Inflammatory macrophage (primary cell): ENCODE measurements at regions not wholly inside any gene's neighbourhood (a gene's known extent, or its start where the extent isn't known, plus 50 kb on each side); places are given as distances from the start of the nearest gene placed in this dataset.
"Not testable (repeated sequence)": the region's sequence is repeated elsewhere in the genome, so short reads cannot be mapped to it uniquely, and the experiment has no call there.

Source experiments
- DNase-seq, 2 donors: peaks; one replicate each; pipeline ENCODE4 v3.0.0-alpha.2; 2020 to 2022

DNA sequence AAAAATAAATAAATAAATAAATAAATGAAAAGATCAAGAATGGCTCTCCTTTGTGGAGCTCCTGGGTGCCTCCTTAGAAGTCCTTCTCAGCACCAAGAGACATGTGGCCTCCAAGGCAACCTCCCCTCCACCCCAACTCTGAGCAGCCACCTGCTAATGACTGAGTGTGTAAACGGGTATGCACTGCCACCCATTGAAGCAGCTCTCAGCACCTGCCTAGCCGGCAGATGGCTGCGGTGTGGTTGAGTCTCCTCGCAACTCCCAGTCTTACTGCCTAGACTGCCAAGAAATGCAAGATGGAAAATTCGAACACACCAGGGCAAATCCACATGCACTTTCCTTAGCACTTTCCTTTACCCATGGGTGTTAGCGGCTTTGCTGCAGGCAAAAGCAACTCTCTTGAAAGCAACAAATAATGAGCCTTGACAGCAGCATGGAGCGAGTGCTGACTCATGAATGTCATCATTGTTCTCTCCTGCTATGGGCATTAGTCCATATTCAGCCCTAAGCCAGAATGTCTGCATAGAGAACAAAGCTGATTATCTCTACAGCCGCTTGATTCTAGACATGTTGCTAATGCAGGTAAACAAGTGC is 913.9 kb upstream of the AUTS2 start:
- no peak for DNase-seq

DNA sequence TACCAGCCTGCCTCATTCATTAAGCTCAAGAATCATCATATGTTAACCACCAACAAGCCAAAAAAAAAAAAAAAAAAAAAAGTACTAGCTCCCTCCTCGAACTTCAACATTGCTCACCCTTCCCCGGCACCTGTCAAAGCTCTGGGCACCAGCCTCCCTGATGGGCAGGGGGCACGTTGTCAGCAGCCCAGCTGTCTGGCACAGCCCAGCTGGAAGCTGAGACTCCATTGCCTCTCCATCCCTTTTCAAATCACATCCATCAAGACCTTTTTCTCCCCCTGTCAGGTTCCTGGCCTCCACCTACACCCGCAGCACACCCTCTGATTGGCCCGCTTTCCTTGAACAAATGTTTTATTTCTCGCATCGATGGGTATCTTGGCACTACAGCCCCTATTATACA is 913.3 kb upstream of the AUTS2 start:
- DNase-seq = no peak

DNA sequence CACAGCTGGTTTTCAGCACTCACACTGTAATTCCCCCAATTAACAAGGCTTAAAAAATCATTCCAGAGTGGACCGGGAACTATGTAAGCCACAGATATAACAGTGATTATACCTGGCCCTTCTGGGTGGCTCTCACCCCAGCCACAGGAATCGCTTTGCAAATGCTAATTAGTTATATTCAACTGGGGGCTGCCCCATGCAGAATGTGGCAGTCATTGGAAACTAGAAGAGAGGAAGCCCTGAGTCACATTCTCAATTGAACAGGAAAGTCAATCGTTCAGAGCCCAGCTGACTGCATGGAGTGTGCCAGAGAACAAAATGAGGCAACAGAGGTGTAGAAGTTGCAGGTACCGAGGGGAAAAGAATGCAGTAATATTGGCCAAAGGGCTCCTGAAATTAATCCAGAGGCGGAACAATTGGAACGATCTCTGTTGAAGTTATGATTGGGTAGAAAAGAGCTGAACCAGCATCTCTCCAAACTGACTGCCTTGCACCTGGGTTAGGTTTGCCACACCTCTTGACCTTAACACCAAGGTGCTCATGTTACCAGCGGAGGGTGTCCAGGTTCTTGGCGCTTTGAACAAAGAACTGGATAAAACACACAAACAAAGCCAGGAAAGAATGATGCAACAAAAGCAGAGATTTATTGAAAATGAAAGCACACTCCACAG is 909.7 kb upstream of the AUTS2 start:
- no peak for DNase-seq

DNA sequence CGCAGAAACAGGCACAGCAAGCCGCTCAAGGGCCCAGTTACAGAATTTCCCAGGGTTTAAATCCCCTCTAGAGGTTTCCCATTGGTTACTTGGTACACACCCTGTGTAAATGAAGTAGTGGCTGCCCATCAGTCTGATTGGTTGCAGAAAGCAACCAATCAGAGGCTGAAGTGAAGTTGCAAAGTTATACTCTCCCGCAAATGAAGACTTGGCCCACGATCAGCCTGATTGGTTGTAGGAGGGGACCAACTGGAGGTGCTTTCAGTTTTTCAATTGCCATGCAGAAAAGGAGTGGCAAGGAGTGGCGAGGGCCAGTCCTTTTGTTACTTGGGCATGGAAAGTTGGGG is 909.2 kb upstream of the AUTS2 start:
- DNase-seq = no peak

DNA sequence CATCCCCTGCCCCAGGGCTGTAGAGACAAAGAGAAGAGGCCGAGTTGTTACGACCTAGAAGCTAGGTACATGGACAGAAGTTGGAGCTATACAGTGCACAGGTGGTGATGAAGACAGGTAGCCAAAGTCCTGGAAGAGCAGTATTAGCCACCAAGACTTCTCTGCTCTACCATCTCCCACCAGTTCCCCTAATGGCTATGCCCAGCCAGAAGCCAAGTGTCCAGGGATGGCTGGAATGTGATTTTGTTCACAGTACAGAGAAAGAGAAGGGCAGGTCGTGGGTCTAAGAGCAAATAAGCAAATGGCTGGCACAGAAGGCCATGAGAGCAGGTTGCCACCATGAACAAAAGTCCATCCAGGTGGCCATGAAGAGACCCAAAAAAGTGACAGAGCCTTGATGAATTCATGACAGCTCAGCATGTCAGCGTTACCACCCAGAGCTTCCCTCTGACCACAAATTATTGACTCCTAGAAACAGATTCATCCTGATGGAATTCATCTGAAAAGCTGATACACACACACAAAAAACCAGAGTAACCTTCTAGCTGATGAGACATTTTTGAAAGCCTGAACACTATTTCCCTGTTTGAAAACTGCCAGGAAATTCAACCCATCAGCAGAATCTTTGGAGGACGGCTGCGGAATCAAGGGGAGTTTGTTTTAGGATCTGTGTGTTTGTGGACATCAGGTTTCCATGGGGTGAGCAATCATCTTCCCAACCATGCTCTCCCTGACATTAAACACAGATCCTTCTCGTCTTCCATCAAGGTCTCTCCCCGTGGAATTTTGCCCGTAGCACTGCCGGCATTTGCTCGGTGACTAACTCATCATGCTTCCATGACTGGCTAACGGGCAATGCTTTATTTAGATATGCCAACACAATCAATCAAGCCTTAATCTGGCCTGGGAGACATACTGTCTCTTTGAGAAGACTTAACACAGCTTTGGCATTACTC is 906.7 kb upstream of the AUTS2 start:
- no peak for DNase-seq

DNA sequence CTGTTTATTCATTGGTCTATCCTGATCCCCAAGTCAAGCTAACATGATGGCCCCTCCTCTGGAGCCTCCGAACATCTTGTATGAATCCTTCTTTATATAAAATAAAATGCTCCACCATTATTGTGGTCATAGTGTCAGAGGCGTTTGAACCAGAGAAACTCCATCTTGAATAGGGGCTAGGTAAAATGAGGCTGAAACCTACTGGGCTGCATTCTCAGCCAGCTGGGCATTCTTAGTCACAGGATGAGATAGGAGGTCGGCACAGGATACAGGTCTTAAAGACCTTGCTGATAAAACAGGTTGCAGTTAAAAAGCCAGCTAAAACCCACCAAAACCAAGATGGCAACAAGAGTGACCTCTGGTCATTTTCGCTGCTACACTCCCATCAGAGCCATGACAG is 905.8 kb upstream of the AUTS2 start:
- no peak for DNase-seq

DNA sequence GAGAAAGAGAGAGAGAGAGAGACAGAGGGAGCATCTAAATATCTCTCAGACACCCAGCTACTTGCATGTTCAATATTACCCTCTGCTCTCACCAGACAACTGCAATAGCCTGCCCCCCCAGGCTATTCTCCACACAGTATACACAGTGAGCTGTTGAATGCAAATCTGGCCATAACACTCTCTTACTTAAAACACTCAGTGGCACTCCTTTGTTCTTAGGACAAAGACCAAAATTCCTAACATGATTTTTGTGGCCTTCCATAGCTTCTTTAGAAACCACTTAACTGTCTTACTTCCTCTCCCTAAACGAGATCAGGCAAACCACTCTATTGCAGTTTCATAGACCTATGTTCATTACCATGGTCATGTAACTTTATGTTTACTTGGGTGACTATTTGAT is 903.6 kb upstream of the AUTS2 start:
- DNase-seq = no peak

DNA sequence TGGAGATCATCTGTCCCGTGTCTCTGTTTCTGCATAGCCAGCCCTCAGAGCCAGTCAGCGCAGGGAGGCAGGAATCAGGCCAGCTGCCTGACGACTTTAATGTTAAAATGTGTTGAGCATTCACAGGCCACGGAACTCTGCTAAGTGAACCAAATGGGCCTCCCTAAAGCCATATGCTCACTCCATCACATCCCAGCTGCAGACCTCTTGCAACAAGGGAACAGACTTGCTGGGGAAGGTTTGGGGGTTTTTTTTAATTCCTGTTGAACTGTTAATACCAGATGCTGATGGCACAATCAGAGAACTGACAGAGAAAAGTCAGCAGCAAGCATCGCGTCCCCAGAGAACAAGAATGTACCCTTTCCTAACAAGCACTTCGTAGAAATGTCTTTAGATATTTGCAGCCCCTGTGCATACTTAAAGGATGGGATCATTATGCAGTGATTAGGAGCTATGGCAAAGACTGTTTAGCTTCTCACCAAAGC is 900.4 kb upstream of the AUTS2 start:
- no peak for DNase-seq

DNA sequence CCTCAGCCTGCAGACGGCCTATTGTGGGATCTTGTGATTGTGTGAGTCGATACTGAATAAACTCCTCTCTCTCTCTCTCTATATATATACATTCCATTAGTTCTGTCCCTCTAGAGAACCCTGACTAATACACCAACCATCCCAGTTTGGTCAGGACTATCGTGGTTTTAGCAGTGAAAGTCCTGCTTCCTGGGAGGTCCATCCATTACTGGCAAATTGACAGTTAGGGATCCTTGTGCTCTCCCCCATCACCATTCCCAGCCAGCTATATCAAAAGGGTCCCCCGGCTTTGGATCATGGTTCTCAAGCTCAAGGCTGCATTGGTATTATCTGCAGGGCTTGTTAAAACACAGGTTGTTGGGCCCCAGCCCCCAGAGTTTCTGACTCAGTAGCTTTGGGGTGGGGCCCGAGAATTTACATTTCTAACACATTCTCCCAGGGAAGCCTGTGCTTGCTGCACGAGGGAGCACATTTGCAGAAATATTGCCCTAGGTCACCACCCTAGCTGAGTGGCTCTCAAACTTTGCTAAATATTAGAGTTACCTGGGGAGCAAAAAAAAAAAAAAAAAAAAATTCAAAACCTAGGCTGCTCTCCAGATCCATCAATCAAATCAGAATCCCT is 899.1 kb upstream of the AUTS2 start:
- DNase-seq = no peak

DNA sequence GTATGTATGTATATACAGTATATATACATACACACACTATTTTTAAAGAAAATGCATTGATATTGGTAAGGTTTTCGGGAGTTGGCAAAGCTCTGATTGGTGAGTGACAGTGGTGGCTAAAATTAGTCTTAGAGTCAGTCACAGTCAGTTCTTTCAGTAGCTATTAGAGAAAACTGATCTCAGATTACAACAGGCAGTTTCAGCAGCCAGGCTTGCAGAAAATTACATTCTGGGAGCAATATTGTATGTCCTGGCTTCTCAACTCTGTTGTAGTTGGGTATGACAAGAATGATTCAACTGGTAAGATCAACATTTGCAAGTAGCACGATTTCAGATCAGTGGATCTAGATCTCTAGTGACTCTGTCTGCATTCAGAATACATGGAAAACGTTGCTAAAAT is 897.9 kb upstream of the AUTS2 start:
- no peak for DNase-seq

DNA sequence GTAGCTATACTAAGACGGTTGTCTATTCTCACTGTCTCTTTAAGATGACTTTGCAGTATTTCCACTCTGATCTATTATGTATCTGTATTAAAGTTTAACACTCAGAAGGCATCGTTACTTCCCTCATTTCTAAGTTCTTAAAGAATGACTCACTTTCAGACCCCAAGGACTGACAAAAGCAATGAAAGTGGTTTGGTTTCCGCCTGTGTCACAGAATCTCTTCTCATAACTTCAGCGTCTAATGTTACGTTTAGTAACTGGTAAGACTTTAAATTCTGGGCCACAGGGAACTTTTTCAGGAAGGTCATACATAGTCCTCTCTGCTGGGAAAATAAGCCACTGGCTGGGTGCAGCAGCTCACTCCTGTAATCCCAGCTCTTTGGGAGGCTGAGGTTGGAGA is 892.0 kb upstream of the AUTS2 start:
- no peak for DNase-seq

DNA sequence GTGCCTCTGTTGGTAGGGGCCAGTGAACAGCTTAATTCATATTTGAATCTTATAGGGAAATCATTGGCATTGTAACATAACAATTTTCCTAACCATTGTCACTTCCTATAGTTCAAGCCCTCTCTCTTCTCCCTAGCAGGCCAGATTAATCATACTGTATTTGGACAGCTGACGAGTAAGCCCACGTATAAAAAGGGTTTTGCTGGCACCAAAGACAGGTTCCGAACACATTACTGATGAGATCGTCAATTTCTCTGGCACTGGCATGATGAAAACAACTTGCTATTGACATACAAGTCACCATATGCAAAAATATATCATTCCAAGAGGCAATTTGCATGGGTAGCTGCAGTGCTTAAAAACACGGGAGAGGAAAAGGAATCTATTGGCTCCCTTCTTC is 891.1 kb upstream of the AUTS2 start:
- no peak for DNase-seq

DNA sequence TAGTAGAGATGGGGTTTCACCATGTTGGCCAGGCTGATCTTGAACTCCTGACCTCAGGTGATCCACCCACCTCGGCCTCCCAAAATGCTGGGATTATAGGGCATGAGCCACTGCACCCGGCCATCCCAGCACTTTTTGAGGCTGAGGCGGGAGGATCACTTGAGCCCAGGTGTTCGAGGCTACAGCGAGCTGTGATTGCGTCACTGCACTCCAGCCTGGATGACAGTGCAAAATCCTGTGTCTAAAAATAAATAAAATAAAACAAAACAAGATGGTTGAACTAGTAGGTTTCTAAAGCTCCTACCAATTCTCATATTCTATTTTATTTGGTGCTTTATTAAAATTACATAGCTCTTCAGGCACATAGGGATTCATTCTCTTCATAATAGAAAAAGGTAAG is 890.3 kb upstream of the AUTS2 start:
- no peak for DNase-seq

DNA sequence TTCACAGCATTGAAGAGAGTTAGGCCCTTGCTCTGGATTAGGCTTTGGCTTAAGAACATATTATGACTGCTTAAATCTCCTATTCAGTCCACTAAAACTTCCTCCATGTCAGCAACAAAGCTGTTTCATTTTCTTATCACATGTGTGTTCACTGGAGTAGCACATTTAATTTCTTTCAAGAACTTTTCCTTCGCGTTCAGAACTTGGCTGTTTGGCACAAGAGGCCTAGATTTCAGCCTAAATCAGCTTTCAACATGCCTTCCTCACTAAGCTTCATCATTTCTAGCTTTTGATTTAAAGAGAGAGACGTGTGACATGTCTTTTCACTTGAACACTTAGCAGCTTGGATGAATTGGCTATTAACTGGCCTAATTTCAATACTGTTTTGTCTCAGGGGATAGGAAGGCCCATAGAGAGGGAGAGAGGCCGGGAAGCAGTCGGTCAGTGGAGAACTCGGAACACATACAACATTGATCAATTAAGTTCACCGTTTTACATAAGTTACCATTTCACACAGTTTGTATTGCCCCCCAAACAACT is 885.2 kb upstream of the AUTS2 start:
- DNase-seq = no peak

DNA sequence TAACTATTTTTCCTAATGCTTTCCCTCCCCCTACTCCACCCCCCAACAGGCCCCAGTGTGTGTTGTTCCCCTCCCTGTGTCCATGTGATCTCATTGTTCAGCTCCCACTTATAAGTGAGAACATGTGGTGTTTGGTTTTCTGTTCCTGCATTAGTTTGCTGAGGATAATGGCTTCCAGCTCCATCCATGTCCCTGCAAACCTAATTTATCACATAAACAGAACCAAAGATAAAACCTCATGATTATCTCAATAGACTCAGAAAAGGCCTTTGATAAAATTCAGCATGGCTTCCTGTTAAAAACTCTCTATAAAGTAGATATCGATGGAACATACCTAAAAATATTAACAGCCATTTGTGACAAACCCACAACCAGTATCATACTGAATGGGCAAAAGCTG is 884.1 kb upstream of the AUTS2 start:
- not testable (repeated sequence) for DNase-seq

DNA sequence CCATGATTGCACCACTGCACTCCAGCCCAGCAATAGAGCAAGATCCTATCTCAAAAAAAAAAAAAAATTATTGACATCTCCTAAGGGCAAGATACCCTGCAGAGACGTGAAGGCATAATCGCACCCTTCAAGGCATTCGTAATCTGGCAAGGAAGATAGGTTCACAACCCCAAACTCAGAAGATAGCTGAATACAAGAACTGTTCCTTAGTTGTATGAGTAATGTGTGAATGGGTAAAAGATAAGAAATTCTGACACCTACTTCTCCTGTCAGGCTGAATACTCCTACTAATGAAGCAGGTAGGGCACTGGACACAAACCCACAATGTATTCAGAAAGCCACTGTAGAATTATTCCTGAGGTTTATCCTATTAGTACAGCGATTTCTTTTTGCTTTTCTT is 882.4 kb upstream of the AUTS2 start:
- DNase-seq = no peak

DNA sequence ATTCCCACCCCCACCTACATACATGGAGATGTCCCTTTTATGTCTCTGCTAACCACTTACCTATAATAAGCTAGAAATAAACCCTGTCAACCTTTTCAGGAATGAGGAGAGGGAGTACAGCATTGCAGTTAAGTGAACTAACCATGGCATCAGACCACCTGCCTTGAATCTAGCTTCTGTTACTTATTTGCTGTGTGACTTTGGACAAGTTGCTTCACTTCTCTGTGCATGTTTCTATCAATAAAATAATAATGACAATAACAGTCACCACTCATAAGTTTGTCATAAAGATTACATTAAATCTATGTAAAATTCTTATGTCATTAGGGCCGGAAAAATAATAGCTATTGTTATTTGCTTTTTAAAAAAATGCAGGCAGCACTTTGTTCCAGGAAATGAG is 881.1 kb upstream of the AUTS2 start:
- no peak for DNase-seq

DNA sequence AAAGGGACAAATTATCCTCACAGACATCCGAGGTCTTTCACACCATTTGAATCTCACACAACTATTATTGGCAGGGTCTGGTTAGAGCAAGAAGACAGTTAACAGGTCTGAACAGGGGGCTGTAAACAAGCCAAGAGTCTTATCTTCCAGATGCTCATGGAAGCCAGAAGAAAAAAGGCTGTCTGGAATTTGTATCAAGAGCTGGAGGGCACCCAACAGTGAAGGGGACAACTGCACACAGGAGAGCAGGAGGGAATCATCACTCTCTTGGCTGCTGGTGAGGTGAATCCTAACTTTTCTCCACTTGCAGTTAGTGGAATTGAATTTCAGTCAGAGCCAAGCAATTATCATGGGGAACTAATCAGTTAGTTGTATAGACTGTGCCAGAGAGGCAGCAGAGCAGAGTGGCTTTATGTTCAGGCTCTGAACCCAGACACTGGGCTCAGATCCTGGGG is 880.2 kb upstream of the AUTS2 start:
- no peak for DNase-seq

DNA sequence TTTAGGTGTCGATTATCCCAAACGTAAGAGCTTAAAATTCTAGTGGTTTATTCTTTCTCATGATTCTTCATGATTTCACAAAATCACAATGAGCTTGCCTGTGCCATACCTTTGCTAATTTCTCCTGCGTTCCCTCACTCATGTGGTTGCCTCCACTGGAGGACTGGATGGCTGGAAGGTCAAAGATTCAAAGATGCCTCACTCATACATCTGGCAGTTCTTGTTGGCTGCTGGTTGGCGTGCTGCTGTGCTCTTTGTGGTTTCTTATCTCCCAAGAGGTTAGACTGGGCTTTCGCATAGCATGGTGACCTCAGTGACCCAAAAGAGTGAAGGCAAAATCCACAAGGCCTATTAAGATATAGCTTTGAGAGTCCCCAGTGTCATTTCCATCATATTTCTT is 877.6 kb upstream of the AUTS2 start:
- DNase-seq = no peak

DNA sequence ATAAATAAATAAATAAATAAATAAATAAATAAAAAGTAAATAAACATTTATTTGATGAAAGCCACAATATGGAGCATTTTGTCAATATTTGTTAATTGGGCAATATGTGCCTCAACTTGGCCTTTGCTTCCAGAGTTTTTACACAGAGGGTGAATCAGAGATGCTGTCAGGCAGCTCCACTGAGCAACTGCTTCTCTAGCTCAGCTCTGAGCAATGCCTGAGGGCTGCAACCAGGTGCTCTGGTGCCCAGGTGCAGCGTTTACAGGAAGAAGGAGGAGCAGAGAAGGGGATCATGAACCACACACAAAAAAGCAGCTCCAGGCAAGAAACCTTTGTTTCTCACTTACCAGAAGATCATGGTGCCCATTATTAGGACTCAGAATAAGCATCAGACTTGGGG is 876.2 kb upstream of the AUTS2 start:
- no peak for DNase-seq

DNA sequence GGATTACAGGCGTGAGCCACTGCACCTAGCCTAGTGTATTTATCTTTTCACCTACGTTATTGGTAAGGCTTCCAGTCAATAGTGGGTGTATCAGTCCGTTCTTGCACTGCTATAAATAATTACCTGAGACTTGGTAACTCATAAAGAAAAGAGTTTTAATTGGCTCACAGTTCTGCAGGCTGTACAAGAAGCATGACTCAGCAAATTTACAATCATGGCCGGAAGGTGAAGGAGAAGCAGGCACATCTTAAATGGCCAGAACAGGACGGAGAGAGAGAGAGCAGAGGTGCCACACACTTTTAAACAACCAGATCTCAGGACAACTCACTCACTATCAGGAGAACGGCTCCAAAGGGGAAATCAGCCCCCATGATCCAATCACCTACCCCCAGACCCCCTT is 873.3 kb upstream of the AUTS2 start:
- DNase-seq = no peak

DNA sequence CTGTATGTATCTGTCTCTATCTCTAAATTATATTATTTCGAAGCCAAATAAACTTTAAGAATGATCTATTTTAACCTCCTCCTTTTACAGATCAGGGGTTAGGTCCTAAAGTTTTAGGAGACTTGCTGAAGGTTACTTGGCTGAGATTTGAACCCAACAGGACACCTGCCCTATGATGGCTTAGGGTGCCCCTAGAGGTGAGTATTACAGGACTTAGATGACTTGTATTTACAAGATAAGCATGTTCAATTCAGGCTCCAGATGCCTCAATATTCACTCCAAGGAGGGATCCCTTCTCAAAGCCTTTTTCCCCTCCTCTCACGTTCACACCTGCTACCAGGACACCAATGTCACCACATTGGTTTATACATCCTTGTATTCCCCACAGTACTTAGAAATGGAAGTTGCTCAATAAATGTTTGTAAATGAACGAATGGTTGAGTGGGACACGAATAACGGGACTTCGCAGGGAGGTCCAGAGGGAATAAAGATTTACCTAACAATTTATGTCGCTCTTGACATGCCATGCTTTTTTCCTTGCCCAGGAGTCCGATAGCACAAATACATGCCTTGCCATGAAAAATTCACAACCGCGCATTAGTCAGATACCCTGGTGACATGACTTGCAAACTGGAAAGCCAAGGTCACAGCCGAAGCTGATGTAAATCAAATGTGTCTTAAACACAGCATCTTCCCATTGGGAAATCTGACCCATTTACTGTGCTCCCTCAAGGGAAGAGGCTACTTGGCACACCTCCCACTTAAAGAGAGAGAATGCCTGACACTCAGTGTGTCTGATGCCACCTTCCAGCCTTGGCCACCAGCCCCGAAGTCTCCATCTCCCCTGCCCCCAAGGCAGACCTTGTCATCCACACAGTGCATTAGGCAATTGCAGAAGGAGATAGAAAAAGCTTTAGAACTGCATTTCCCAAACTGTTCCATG is 872.2 kb upstream of the AUTS2 start:
- DNase-seq = no peak
